Gastrocnemius medialis (tissue), 4 donors: ENCODE measurements at regions not wholly inside any gene's neighbourhood (a gene's known extent, or its start where the extent isn't known, plus 50 kb on each side); places are given as distances from the start of the nearest gene placed in this dataset.

Experiments
- ATAC-seq, 2 donors: fragments of 150-250 bp; one replicate each; pipeline ENCODE4 v1.9.1; 2016
- DNase-seq, 2 donors: peaks; one replicate each; pipeline ENCODE4 v3.0.0-alpha.2; 2019
- H3K27ac ChIP-seq, 4 donors: fragments of 200-600 bp; sonication (generic); 1 replicate in 1 of 4; 2 replicates in 3 of 4; pipeline ENCODE4 v1.5.1; 2016 to 2018; ENCODE audit warnings: mild to moderate bottlenecking in 2 of 4, moderate library complexity in 1 of 4
- H3K27me3 ChIP-seq, 3 donors: fragments of 200-600 bp; sonication (generic) in 2 of 3; 1 replicate in 1 of 3; 2 replicates in 2 of 3; pipeline versions ENCODE4 v1.5.1 to v1.6.0; 2016 to 2019; ENCODE audit warnings: mild to moderate bottlenecking in 1 of 3, moderate library complexity in 1 of 3
- H3K36me3 ChIP-seq, 2 donors: fragments of 200-600 bp; sonication (generic) in 1 of 2; one replicate each; pipeline ENCODE4 v1.5.1; 2017 to 2018
- H3K4me1 ChIP-seq, 2 donors: fragments of 200-600 bp; sonication (generic) in 1 of 2; one replicate each; pipeline ENCODE4 v1.5.1; 2016 to 2017; ENCODE audit warnings: mild to moderate bottlenecking in 2 of 2
- H3K4me3 ChIP-seq, 4 donors: fragments of 200-600 bp; sonication (generic) in 3 of 4; 1 replicate in 1 of 4; 2 replicates in 3 of 4; pipeline ENCODE4 v1.5.1; 2016 to 2019; ENCODE audit warnings: mild to moderate bottlenecking in 2 of 4
- H3K9me3 ChIP-seq, 3 donors: fragments of 200-600 bp; sonication (generic) in 2 of 3; 1 replicate in 1 of 3; 2 replicates in 2 of 3; pipeline ENCODE4 v1.5.1; 2016 to 2019
- POLR2A ChIP-seq, 2 donors: fragments of 450-650 bp; IDR thresholded peaks; one replicate each; pipeline ENCODE4 v1.6.1; 2017; ENCODE audit warnings: antibody characterized with exemption in 2 of 2, mild to moderate bottlenecking in 2 of 2, moderate library complexity in 2 of 2
- in situ Hi-C, 4 donors: fragments of 200-750 bp; cut with MboI; loops; one replicate each; pipeline versions ENCODE4 v1.15.0 to v1.8.0; 2017; ENCODE audit warnings: low sequenced_read_pairs in 4 of 4
- intact Hi-C: fragments of 100-400 bp; cut with DNase I; formaldehyde crosslinking; loops from one replicate; pipeline ENCODE4 v1.15.1; 2023; ENCODE audit warnings: low total_unique reads
- TF ChIP-seq, protein P1 (sequence below), 5 experiments: fragments of 450-650 bp in 3 of 5; fragments of 200-600 bp in 2 of 5; sonication (generic) in 2 of 5; IDR thresholded peaks in 4 of 5; conservative IDR thresholded peaks in 1 of 5; 1 replicate in 4 of 5; 2 replicates in 1 of 5; pipeline ENCODE4 v1.5.1; 2016 to 2019; ENCODE audit warnings: antibody characterized with exemption in 5 of 5, mild to moderate bottlenecking in 3 of 5, moderate library complexity in 3 of 5

- intact Hi-C loops (no loop called here), in situ Hi-C loops (no loop called here)
- DNase-seq (no peak), ATAC-seq (no peak)
- H3K36me3 ChIP-seq, result no peaks in the 10 kb centered on the region
- no peaks in the 10 kb centered on the region for H3K4me1 ChIP-seq
- no peaks in the 10 kb centered on the region for H3K9me3 ChIP-seq
- TF ChIP-seq, protein P1, sequence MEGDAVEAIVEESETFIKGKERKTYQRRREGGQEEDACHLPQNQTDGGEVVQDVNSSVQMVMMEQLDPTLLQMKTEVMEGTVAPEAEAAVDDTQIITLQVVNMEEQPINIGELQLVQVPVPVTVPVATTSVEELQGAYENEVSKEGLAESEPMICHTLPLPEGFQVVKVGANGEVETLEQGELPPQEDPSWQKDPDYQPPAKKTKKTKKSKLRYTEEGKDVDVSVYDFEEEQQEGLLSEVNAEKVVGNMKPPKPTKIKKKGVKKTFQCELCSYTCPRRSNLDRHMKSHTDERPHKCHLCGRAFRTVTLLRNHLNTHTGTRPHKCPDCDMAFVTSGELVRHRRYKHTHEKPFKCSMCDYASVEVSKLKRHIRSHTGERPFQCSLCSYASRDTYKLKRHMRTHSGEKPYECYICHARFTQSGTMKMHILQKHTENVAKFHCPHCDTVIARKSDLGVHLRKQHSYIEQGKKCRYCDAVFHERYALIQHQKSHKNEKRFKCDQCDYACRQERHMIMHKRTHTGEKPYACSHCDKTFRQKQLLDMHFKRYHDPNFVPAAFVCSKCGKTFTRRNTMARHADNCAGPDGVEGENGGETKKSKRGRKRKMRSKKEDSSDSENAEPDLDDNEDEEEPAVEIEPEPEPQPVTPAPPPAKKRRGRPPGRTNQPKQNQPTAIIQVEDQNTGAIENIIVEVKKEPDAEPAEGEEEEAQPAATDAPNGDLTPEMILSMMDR (IDR thresholded peaks at IDR 0.05 in 4 of 5, conservative IDR thresholded peaks at IDR 0.05 in 1 of 5), result no peak
- no peak for TF ChIP-seq POLR2A (IDR thresholded peaks at IDR 0.05)
- H3K27ac ChIP-seq, result no peak overlapping the region
- H3K4me3 ChIP-seq, result no peak overlapping the region
- H3K27me3 ChIP-seq, result no peaks in the 10 kb centered on the region
Observed at GRCh38 chr3:80060664-80061063, 292.9 kb upstream of the ROBO1 start.

GRCh38 chr3:80055306-80055705 lies 287.5 kb upstream of the ROBO1 start:
- Histone ChIP-seq H3K36me3 (no peaks in the 10 kb centered on the region), H3K27ac (no peak overlapping the region), H3K27me3 (no peaks in the 10 kb centered on the region), H3K9me3 (no peaks in the 10 kb centered on the region), H3K4me1 (no peaks in the 10 kb centered on the region), H3K4me3 (no peak overlapping the region)
- no peak for ATAC-seq
- no peak for DNase-seq
- intact Hi-C loops, result no loop called here
- no peak for TF ChIP-seq POLR2A (IDR thresholded peaks at IDR 0.05)
- TF ChIP-seq, protein P1 (IDR thresholded peaks at IDR 0.05 in 4 of 5, conservative IDR thresholded peaks at IDR 0.05 in 1 of 5), result no peak
- in situ Hi-C loops, result no loop called here

GRCh38 chr3:80052271-80052670 lies 284.5 kb upstream of the ROBO1 start:
- DNase-seq (no peak), ATAC-seq (no peak)
- no peaks in the 10 kb centered on the region for H3K4me1 ChIP-seq
- no peaks in the 10 kb centered on the region for H3K27me3 ChIP-seq
- H3K27ac ChIP-seq, result no peak overlapping the region
- intact Hi-C loops (no loop called here), in situ Hi-C loops (no loop called here)
- no peak for TF ChIP-seq POLR2A (IDR thresholded peaks at IDR 0.05)
- TF ChIP-seq, protein P1 (IDR thresholded peaks at IDR 0.05 in 4 of 5, conservative IDR thresholded peaks at IDR 0.05 in 1 of 5), result no peak
- H3K36me3 ChIP-seq, result no peaks in the 10 kb centered on the region
- no peak overlapping the region for H3K4me3 ChIP-seq
- H3K9me3 ChIP-seq, result no peaks in the 10 kb centered on the region

- ATAC-seq (no peak), DNase-seq (no peak)
- Histone ChIP-seq H3K9me3 (no peaks in the 10 kb centered on the region), H3K4me3 (no peak overlapping the region), H3K27ac (no peak overlapping the region), H3K36me3 (no peaks in the 10 kb centered on the region), H3K4me1 (no peaks in the 10 kb centered on the region), H3K27me3 (no peaks in the 10 kb centered on the region)
- intact Hi-C loops (no loop called here), in situ Hi-C loops (no loop called here)
- TF ChIP-seq, protein P1 (IDR thresholded peaks at IDR 0.05 in 4 of 5, conservative IDR thresholded peaks at IDR 0.05 in 1 of 5), result no peak
- no peak for TF ChIP-seq POLR2A (IDR thresholded peaks at IDR 0.05)
Observed at GRCh38 chr3:80051602-80051962, 283.8 kb upstream of the ROBO1 start.

GRCh38 chr3:80050826-80051601 lies 283.2 kb upstream of the ROBO1 start:
- no peaks in the 10 kb centered on the region for H3K4me1 ChIP-seq
- intact Hi-C loops, result no loop called here
- H3K27ac ChIP-seq, result no peak overlapping the region
- H3K9me3 ChIP-seq, result no peaks in the 10 kb centered on the region
- H3K36me3 ChIP-seq, result no peaks in the 10 kb centered on the region
- in situ Hi-C loops, result no loop called here
- H3K27me3 ChIP-seq, result no peaks in the 10 kb centered on the region
- ATAC-seq, result no peak
- TF ChIP-seq, protein P1 (IDR thresholded peaks at IDR 0.05 in 4 of 5, conservative IDR thresholded peaks at IDR 0.05 in 1 of 5), result no peak
- TF ChIP-seq POLR2A (IDR thresholded peaks at IDR 0.05), result no peak
- DNase-seq, result no peak
- H3K4me3 ChIP-seq, result no peak overlapping the region
